GM04503 (cell line): ENCODE measurements at regions not wholly inside any gene's neighbourhood (a gene's known extent, or its start where the extent isn't known, plus 50 kb on each side); places are given as distances from the start of the nearest gene placed in this dataset.
"Not testable (repeated sequence)": the region's sequence is repeated elsewhere in the genome, so short reads cannot be mapped to it uniquely, and the experiment has no call there.

ENCODE experiments used
- DNase-seq: peaks from one replicate; pipeline ENCODE4 v3.0.0-alpha.2; 2012; ENCODE audit warnings: low read depth

GRCh38 chr11:116373104-116373944 lies 399.5 kb downstream of the BUD13 start:
- DNase-seq = no peak

GRCh38 chr11:116371146-116371545 lies 401.6 kb downstream of the BUD13 start:
- DNase-seq = no peak

- no peak for DNase-seq
Measured at GRCh38 chr11:116368784-116369183, 404.0 kb downstream of the BUD13 start.

GRCh38 chr11:116366980-116367645 lies 405.7 kb downstream of the BUD13 start:
- no peak for DNase-seq

- no peak for DNase-seq
Measured at GRCh38 chr11:116366451-116366850, 406.3 kb downstream of the BUD13 start.

GRCh38 chr11:116364925-116365324 lies 407.9 kb downstream of the BUD13 start:
- DNase-seq = not testable (repeated sequence)

- no peak for DNase-seq
Measured at GRCh38 chr11:116364348-116364747, 408.4 kb downstream of the BUD13 start.

- no peak for DNase-seq
Measured at GRCh38 chr11:116360221-116360941, 412.4 kb downstream of the BUD13 start.

GRCh38 chr11:116357784-116358544 lies 414.8 kb downstream of the BUD13 start:
- DNase-seq = no peak

- DNase-seq = no peak
Measured at GRCh38 chr11:116356451-116356850, 416.3 kb downstream of the BUD13 start.

- no peak for DNase-seq
Measured at GRCh38 chr11:116355104-116355503, 417.7 kb downstream of the BUD13 start.

- DNase-seq = no peak
Measured at GRCh38 chr11:116353589-116353988, 419.2 kb downstream of the BUD13 start.

GRCh38 chr11:116352881-116353280 lies 419.9 kb downstream of the BUD13 start:
- DNase-seq = no peak

- DNase-seq = no peak
Measured at GRCh38 chr11:116348226-116348625, 424.6 kb downstream of the BUD13 start.

GRCh38 chr11:116345575-116345974 lies 427.2 kb downstream of the BUD13 start:
- DNase-seq = no peak

- no peak for DNase-seq
Measured at GRCh38 chr11:116344601-116345000, 428.2 kb downstream of the BUD13 start.

GRCh38 chr11:116343270-116343669 lies 429.5 kb downstream of the BUD13 start:
- no peak for DNase-seq

- no peak for DNase-seq
Measured at GRCh38 chr11:116342148-116342547, 430.6 kb downstream of the BUD13 start.

- no peak for DNase-seq
Measured at GRCh38 chr11:116339306-116340098, 433.3 kb downstream of the BUD13 start.

GRCh38 chr11:116338500-116338899 lies 434.3 kb downstream of the BUD13 start:
- DNase-seq = not testable (repeated sequence)

GRCh38 chr11:116336540-116336939 lies 436.2 kb downstream of the BUD13 start:
- DNase-seq = no peak
